K562 (cell line): ENCODE measurements at regions not wholly inside any gene's neighbourhood (a gene's known extent, or its start where the extent isn't known, plus 50 kb on each side); places are given as distances from the start of the nearest gene placed in this dataset.

Experiments used
- ATAC-seq: fragments of 200-7000 bp; cut with Tn5 transposase; 3 replicates; pipeline ENCODE4 v1.9.1; 2020; ENCODE audit warnings: moderate library complexity
- BruUV-seq: library from RNA; stranded (reverse); fragments of 400-500 nt; replicated peaks from 2 replicates; lab custom pipeline; 2021; lab: Mats Ljungman, UMichigan
- CTCF ChIA-PET: fragments of 300-600 bp; formaldehyde crosslinking; extraction: SDS; loops from one replicate; lab custom pipeline; 2021; ENCODE audit warnings: low intra/inter-chr PET ratio; lab: Yijun Ruan, JAX
- POLR2A ChIA-PET: fragments of 300-600, 350-650 bp; sonication (Branson Sonifier 250); formaldehyde crosslinking; extraction: SDS; loops from one replicate; lab custom pipeline; 2021; ENCODE audit warnings: antibody characterized with exemption, inconsistent platforms; lab: Yijun Ruan, JAX
- DNase-seq, 4 experiments: peaks; one replicate each; pipeline versions ENCODE4 v3.0.0 to v3.0.0-alpha.2; 2011 to 2018; ENCODE audit warnings: low spot score in 3 of 4, mixed read lengths in 3 of 4; ENCODE audit errors: extremely low read depth in 1 of 4
- FAIRE-seq: peaks from 2 replicates; lab custom pipeline; 2011; peaks lifted over from hg19 to GRCh38; lab: Jason Lieb, UNC
- H2AFZ ChIP-seq: 2 replicates; pipeline ENCODE4 v1.6.0; 2011; ENCODE audit warnings: low read depth, low read length, control low read depth, inconsistent platforms
- H3K27ac ChIP-seq: fragments of 200-600 bp; 3 replicates; pipeline ENCODE4 v1.8.0; 2011; ENCODE audit warnings: low read depth, mild to moderate bottlenecking, control low read depth, inconsistent platforms, low read length, moderate library complexity, mixed read lengths; ENCODE audit errors: extremely low read depth
- H3K27me3 ChIP-seq, 2 experiments: fragments of 300-600 bp in 1 of 2; 2 replicates in 1 of 2; 3 replicates in 1 of 2; pipeline versions ENCODE4 v1.6.0 to v1.8.0; 2011; ENCODE audit warnings: inconsistent platforms in 2 of 2, low read length in 2 of 2, mild to moderate bottlenecking in 1 of 2, mixed read lengths in 1 of 2, moderate library complexity in 1 of 2; ENCODE audit not compliant: control insufficient read depth in 2 of 2, insufficient read depth in 2 of 2
- H3K36me3 ChIP-seq: fragments of 300-600 bp; 3 replicates; pipeline ENCODE4 v1.8.0; 2011; ENCODE audit warnings: mild to moderate bottlenecking, low read length, inconsistent platforms; ENCODE audit not compliant: control insufficient read depth, insufficient read depth
- H3K4me1 ChIP-seq, 2 experiments: fragments of 200-600 bp in 1 of 2; replicated peaks in 1 of 2; 2 replicates in 1 of 2; 3 replicates in 1 of 2; pipeline versions ENCODE4 v1.5.1 to v1.8.0; 2011; ENCODE audit warnings: inconsistent platforms in 2 of 2, low read length in 2 of 2, mild to moderate bottlenecking in 1 of 2, mixed read lengths in 1 of 2, moderate library complexity in 1 of 2; ENCODE audit not compliant: control insufficient read depth in 2 of 2, insufficient read depth in 2 of 2
- H3K4me2 ChIP-seq: 2 replicates; pipeline ENCODE4 v1.6.1; 2011; ENCODE audit warnings: low read length, control low read depth, inconsistent platforms, mixed read lengths; ENCODE audit not compliant: insufficient read depth
- H3K4me3 ChIP-seq: fragments of 200-600 bp; sonication (generic), shearing (Covaris generic); 2 replicates; pipeline ENCODE4 v1.5.1; 2016; ENCODE audit warnings: control low read depth, inconsistent platforms
- H3K79me2 ChIP-seq: fragments of 200-600 bp; 3 replicates; pipeline ENCODE4 v1.8.0; 2011; ENCODE audit warnings: low read length, inconsistent platforms; ENCODE audit not compliant: control insufficient read depth, insufficient read depth
- H3K9ac ChIP-seq, 2 experiments: 2 replicates each; pipeline versions ENCODE4 v1.6.0 to v1.6.1; 2011; ENCODE audit warnings: low read depth in 2 of 2, low read length in 2 of 2, control low read depth in 1 of 2, inconsistent platforms in 1 of 2, mild to moderate bottlenecking in 1 of 2, mixed read lengths in 1 of 2; ENCODE audit not compliant: insufficient read depth in 1 of 2
- H3K9me1 ChIP-seq: one replicate; pipeline ENCODE4 v1.6.0; 2011; ENCODE audit warnings: inconsistent platforms, mild to moderate bottlenecking, low read length, moderate library complexity; ENCODE audit not compliant: control insufficient read depth, insufficient read depth
- H3K9me3 ChIP-seq: replicated peaks from 2 replicates; pipeline ENCODE4 v1.5.1; 2011; ENCODE audit warnings: low read depth, low read length, inconsistent platforms; ENCODE audit not compliant: control insufficient read depth, insufficient read depth
- H4K20me1 ChIP-seq: replicated peaks from 2 replicates; pipeline ENCODE4 v1.6.1; 2011; ENCODE audit warnings: low read length, inconsistent platforms, mixed read lengths; ENCODE audit not compliant: control insufficient read depth, insufficient read depth
- GABPA ChIP-seq: fragments of 200-800 bp; sonication (Bioruptor generic); conservative IDR thresholded peaks from 2 replicates; pipeline ENCODE4 v1.6.1; 2016; ENCODE audit warnings: low read depth, missing genetic modification characterization, missing compliant biosample characterization
- HLTF ChIP-seq: fragments of 450-650 bp; IDR thresholded peaks from 2 replicates; pipeline ENCODE4 v1.6.1; 2016
- KLF6 ChIP-seq: fragments of 250-450 bp; sonication (Bioruptor Pico); IDR thresholded peaks from 2 replicates; pipeline ENCODE4 v1.4.0; 2020; ENCODE audit warnings: mild to moderate bottlenecking, moderate library complexity, borderline replicate concordance
- L3MBTL2 ChIP-seq: fragments of 450-650 bp; IDR thresholded peaks from 2 replicates; pipeline ENCODE4 v1.6.1; 2016; ENCODE audit warnings: mild to moderate bottlenecking, moderate library complexity
- MAFG ChIP-seq: fragments of 450-650 bp; conservative IDR thresholded peaks from 2 replicates; pipeline ENCODE4 v1.6.1; 2016; ENCODE audit warnings: missing genetic modification characterization, missing compliant biosample characterization
- MAFK ChIP-seq: IDR thresholded peaks from 2 replicates; pipeline ENCODE4 v1.6.1; 2011; ENCODE audit warnings: low read length, improper control_type of control experiment
- MCM2 ChIP-seq: fragments of 450-650 bp; IDR thresholded peaks from 2 replicates; pipeline ENCODE4 v1.6.1; 2017; ENCODE audit warnings: low read depth, mild to moderate bottlenecking
- OTX1 ChIP-seq: fragments of 450-650 bp; formaldehyde crosslinking; IDR thresholded peaks from 2 replicates; pipeline ENCODE4 v1.4.0; 2022; ENCODE audit warnings: mild to moderate bottlenecking
- POLR2H ChIP-seq: IDR thresholded peaks from 2 replicates; pipeline ENCODE4 v1.6.1; 2016; ENCODE audit warnings: missing genetic modification characterization, low read depth, mild to moderate bottlenecking, control low read depth, missing compliant biosample characterization, moderate library complexity
- POU5F1 ChIP-seq: fragments of 150-350 bp; IDR thresholded peaks from 2 replicates; pipeline ENCODE4 v1.6.1; 2014; ENCODE audit warnings: borderline replicate concordance, low read length, low read depth, mild to moderate bottlenecking; ENCODE audit not compliant: partially characterized antibody
- RAD21 ChIP-seq, 2 experiments: fragments of 250-450 bp in 1 of 2; fragments of 450-650 bp in 1 of 2; sonication (Bioruptor Pico) in 1 of 2; formaldehyde crosslinking in 1 of 2; IDR thresholded peaks in 1 of 2; conservative IDR thresholded peaks in 1 of 2; 2 replicates each; pipeline versions ENCODE4 v1.4.0 to v1.8.0; 2020 to 2022; ENCODE audit warnings: mild to moderate bottlenecking in 2 of 2, moderate library complexity in 1 of 2
- SIX5 ChIP-seq, 2 experiments: IDR thresholded peaks; 2 replicates each; pipeline ENCODE4 v1.6.1; 2011; ENCODE audit warnings: low read length in 2 of 2, borderline replicate concordance in 1 of 2, low read depth in 1 of 2, mild to moderate bottlenecking in 1 of 2, moderate library complexity in 1 of 2; ENCODE audit not compliant: insufficient read depth in 1 of 2
- SMC3 ChIP-seq: conservative IDR thresholded peaks from 2 replicates; pipeline ENCODE4 v1.6.1; 2011; ENCODE audit warnings: low read depth, low read length, improper control_type of control experiment; ENCODE audit not compliant: insufficient read depth
- SRSF3 ChIP-seq: fragments of 200-400 bp; formaldehyde crosslinking; IDR thresholded peaks from 2 replicates; pipeline ENCODE4 v1.6.1; 2016; ENCODE audit warnings: mild to moderate bottlenecking, low read length, moderate library complexity; ENCODE audit not compliant: insufficient read depth
- THRAP3 ChIP-seq: fragments of 450-650 bp; IDR thresholded peaks from 2 replicates; pipeline ENCODE4 v1.6.1; 2016; ENCODE audit warnings: mild to moderate bottlenecking, inconsistent platforms, borderline replicate concordance
- ZNF121 ChIP-seq: sonication (generic); formaldehyde crosslinking; conservative IDR thresholded peaks from 2 replicates; pipeline ENCODE4 v1.8.0; 2022; ENCODE audit warnings: missing genetic modification reagents
- WGBS: fragments of 100-300 bp; shearing (Covaris generic); methylation state at CpG from one replicate; pipeline ENCODE4 v1.1.6; 2016; ENCODE audit warnings: low coverage, mixed read lengths; ENCODE audit not compliant: insufficient coverage; ENCODE audit errors: missing lambda C conversion rate; 5-methylcytosine and 5-hydroxymethylcytosine counted together
- in situ Hi-C: fragments of 300-500 bp; cut with MboI; formaldehyde crosslinking; loops from 4 replicates; pipeline ENCODE4 v1.15.0; 2018; ENCODE audit warnings: inconsistent platforms, mixed read lengths
- intact Hi-C: fragments of 100-400 bp; cut with micrococcal nuclease; formaldehyde crosslinking; loops from 2 replicates; pipeline ENCODE4 v1.14.2; 2022
- TF ChIP-seq, protein P1 (sequence below): fragments of 250-450 bp; sonication (Bioruptor Pico); IDR thresholded peaks from 2 replicates; pipeline ENCODE4 v1.5.0; 2021
- TF ChIP-seq, protein P2 (sequence below), 3 experiments: IDR thresholded peaks in 2 of 3; conservative IDR thresholded peaks in 1 of 3; 2 replicates each; pipeline ENCODE4 v1.5.1; 2011 to 2012; ENCODE audit warnings: low read length in 3 of 3, mild to moderate bottlenecking in 3 of 3, control low read depth in 2 of 3, improper control_type of control experiment in 1 of 3, inconsistent platforms in 1 of 3, low read depth in 1 of 3, mixed read lengths in 1 of 3, moderate library complexity in 1 of 3; ENCODE audit not compliant: insufficient read depth in 2 of 3
- TF ChIP-seq, protein P3 (sequence below): sonication (generic); formaldehyde crosslinking; IDR thresholded peaks from 2 replicates; pipeline ENCODE4 v1.8.1; 2023; ENCODE audit warnings: mild to moderate bottlenecking, missing genetic modification reagents, moderate library complexity
- TF ChIP-seq, protein P4 (sequence below): sonication (generic); formaldehyde crosslinking; IDR thresholded peaks from 2 replicates; pipeline ENCODE4 v1.8.0; 2022; ENCODE audit warnings: missing genetic modification reagents, mild to moderate bottlenecking, borderline replicate concordance

DNA sequence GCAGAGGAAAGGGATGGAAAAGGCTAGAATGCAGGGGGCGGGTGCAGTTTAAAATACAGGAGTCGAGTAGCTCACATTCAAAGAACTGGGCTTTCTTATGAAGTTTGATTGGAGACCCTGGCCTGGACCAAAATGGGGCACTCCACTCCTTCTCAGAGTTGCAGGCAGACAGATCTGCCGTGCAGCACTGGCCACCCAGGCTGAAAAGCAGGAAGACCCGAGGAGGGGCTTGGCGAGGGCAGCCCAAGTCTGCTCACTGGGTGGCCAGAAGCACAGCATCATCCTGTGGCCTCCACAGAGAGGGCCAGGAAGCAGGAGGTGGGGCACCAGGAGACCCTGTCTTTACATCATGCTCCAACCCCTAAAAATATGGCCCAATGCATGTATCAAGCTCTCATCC is 109.1 kb upstream of the BCL2L14 start:
- no peaks in the 10 kb centered on the region for H4K20me1 ChIP-seq
- H3K79me2 ChIP-seq, result no peaks in the 10 kb centered on the region
- H3K4me2 ChIP-seq, result no peak overlapping the region
- DNase-seq (no peak), ATAC-seq (no peak), FAIRE-seq (no peak)
- intact Hi-C loops, result no loop called here
- in situ Hi-C loops, result no loop called here
- H3K9ac ChIP-seq, result no peak overlapping the region
- H2AFZ ChIP-seq, result no peak overlapping the region
- H3K36me3 ChIP-seq, result no peaks in the 10 kb centered on the region
- no peaks in the 10 kb centered on the region for H3K9me3 ChIP-seq
- CTCF ChIA-PET, result no interaction called here
- H3K4me1 ChIP-seq, result no peaks in the 10 kb centered on the region
- no peak overlapping the region for H3K27ac ChIP-seq
- H3K4me3 ChIP-seq, result no peak overlapping the region
- no TSS peak for BruUV-seq
- TF ChIP-seq, protein P1, sequence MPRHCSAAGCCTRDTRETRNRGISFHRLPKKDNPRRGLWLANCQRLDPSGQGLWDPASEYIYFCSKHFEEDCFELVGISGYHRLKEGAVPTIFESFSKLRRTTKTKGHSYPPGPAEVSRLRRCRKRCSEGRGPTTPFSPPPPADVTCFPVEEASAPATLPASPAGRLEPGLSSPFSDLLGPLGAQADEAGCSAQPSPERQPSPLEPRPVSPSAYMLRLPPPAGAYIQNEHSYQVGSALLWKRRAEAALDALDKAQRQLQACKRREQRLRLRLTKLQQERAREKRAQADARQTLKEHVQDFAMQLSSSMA (CRISPR knock-in tag), result no peak
- TF ChIP-seq THRAP3, result no peak
- no peak for TF ChIP-seq KLF6 (CRISPR knock-in tag)
- no peak for TF ChIP-seq MAFG
- TF ChIP-seq L3MBTL2, result no peak
- no peak for TF ChIP-seq GABPA (tag)
- TF ChIP-seq RAD21 (CRISPR knock-in tag; conservative IDR thresholded peaks at IDR 0.05 in 1 of 2, IDR thresholded peaks at IDR 0.05 in 1 of 2), result no peak
- TF ChIP-seq MAFK, result no peak
- no peak for TF ChIP-seq POU5F1
- TF ChIP-seq, protein P2, sequence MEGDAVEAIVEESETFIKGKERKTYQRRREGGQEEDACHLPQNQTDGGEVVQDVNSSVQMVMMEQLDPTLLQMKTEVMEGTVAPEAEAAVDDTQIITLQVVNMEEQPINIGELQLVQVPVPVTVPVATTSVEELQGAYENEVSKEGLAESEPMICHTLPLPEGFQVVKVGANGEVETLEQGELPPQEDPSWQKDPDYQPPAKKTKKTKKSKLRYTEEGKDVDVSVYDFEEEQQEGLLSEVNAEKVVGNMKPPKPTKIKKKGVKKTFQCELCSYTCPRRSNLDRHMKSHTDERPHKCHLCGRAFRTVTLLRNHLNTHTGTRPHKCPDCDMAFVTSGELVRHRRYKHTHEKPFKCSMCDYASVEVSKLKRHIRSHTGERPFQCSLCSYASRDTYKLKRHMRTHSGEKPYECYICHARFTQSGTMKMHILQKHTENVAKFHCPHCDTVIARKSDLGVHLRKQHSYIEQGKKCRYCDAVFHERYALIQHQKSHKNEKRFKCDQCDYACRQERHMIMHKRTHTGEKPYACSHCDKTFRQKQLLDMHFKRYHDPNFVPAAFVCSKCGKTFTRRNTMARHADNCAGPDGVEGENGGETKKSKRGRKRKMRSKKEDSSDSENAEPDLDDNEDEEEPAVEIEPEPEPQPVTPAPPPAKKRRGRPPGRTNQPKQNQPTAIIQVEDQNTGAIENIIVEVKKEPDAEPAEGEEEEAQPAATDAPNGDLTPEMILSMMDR (IDR thresholded peaks at IDR 0.05 in 2 of 3, conservative IDR thresholded peaks at IDR 0.05 in 1 of 3; ENCODE audit: insufficient read depth in 2 of 3, low read depth in 1 of 3, low read length in 3 of 3), result no peak
- TF ChIP-seq, protein P3, sequence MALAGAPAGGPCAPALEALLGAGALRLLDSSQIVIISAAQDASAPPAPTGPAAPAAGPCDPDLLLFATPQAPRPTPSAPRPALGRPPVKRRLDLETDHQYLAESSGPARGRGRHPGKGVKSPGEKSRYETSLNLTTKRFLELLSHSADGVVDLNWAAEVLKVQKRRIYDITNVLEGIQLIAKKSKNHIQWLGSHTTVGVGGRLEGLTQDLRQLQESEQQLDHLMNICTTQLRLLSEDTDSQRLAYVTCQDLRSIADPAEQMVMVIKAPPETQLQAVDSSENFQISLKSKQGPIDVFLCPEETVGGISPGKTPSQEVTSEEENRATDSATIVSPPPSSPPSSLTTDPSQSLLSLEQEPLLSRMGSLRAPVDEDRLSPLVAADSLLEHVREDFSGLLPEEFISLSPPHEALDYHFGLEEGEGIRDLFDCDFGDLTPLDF (CRISPR knock-in tag), result no peak
- TF ChIP-seq SRSF3, result no peak
- no peak for TF ChIP-seq MCM2
- TF ChIP-seq OTX1 (CRISPR knock-in tag), result no peak
- no peak for TF ChIP-seq SIX5 (IDR thresholded peaks at IDR 0.05; ENCODE audit: borderline replicate concordance in 1 of 2, insufficient read depth in 1 of 2, low read depth in 1 of 2, low read length in 2 of 2)
- TF ChIP-seq, protein P4, sequence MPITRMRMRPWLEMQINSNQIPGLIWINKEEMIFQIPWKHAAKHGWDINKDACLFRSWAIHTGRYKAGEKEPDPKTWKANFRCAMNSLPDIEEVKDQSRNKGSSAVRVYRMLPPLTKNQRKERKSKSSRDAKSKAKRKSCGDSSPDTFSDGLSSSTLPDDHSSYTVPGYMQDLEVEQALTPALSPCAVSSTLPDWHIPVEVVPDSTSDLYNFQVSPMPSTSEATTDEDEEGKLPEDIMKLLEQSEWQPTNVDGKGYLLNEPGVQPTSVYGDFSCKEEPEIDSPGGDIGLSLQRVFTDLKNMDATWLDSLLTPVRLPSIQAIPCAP (CRISPR knock-in tag), result no peak
- TF ChIP-seq SMC3, result no peak
- no peak for TF ChIP-seq ZNF121
- no peak for TF ChIP-seq POLR2H
- TF ChIP-seq HLTF, result no peak
- POLR2A ChIA-PET, result no interaction called here
- 6% methylated on average over 5 of the region's 5 CpGs for WGBS
- H3K9me1 ChIP-seq, result no peaks in the 10 kb centered on the region
- H3K27me3 ChIP-seq, result peaks cover 14 to 39% of the 10 kb centered on the region in 2 experiments; a peak in 3 of 5 replicates
